CD14-positive monocyte (primary cell): ENCODE measurements at regions not wholly inside any gene's neighbourhood (a gene's known extent, or its start where the extent isn't known, plus 50 kb on each side); places are given as distances from the start of the nearest gene placed in this dataset.

Source experiments
- DNase-seq, 3 donors: peaks; one replicate each; pipeline ENCODE4 v3.0.0-alpha.2; 2011 to 2022
- H2AFZ ChIP-seq: 2 replicates; pipeline ENCODE4 v1.6.0; 2012; ENCODE audit warnings: mild to moderate bottlenecking, low read depth, low read length, inconsistent platforms; ENCODE audit not compliant: insufficient read depth, poor library complexity, severe bottlenecking
- H3K27ac ChIP-seq, 2 donors: 1 replicate in 1 of 2; 2 replicates in 1 of 2; pipeline ENCODE4 v1.5.1; 2012 to 2013; ENCODE audit warnings: low read length in 2 of 2, control low read depth in 1 of 2, inconsistent platforms in 1 of 2, low read depth in 1 of 2, mild to moderate bottlenecking in 1 of 2
- H3K27me3 ChIP-seq, 2 donors: one replicate each; pipeline versions ENCODE4 v1.6.0 to v1.6.1; 2011 to 2013; ENCODE audit warnings: low read length in 2 of 2; ENCODE audit not compliant: control insufficient read depth in 2 of 2, insufficient read depth in 2 of 2
- H3K36me3 ChIP-seq, 2 donors: replicated peaks in 1 of 2; 1 replicate in 1 of 2; 2 replicates in 1 of 2; pipeline versions ENCODE4 v1.5.1 to v1.6.1; 2012 to 2013; ENCODE audit warnings: low read length in 2 of 2, control low read depth in 1 of 2, inconsistent platforms in 1 of 2, mild to moderate bottlenecking in 1 of 2; ENCODE audit not compliant: insufficient read depth in 2 of 2, control insufficient read depth in 1 of 2
- H3K4me1 ChIP-seq, 2 donors: 1 replicate in 1 of 2; 2 replicates in 1 of 2; pipeline versions ENCODE4 v1.5.1 to v1.6.1; 2012 to 2013; ENCODE audit warnings: low read length in 2 of 2, control low read depth in 1 of 2, inconsistent platforms in 1 of 2, mild to moderate bottlenecking in 1 of 2, moderate library complexity in 1 of 2; ENCODE audit not compliant: insufficient read depth in 2 of 2, control insufficient read depth in 1 of 2
- H3K4me2 ChIP-seq: replicated peaks from 2 replicates; pipeline ENCODE3; 2012; ENCODE audit warnings: low read length, moderate library complexity, mild to moderate bottlenecking; ENCODE audit not compliant: poor library complexity, severe bottlenecking; ENCODE audit errors: extremely low read depth
- H3K4me3 ChIP-seq, 3 experiments: fragments of 200-600 bp in 1 of 3; sonication (generic) in 1 of 3; replicated peaks in 1 of 3; 1 replicate in 2 of 3; 2 replicates in 1 of 3; pipeline ENCODE4 v1.5.1; 2011 to 2013; ENCODE audit warnings: low read length in 3 of 3, mild to moderate bottlenecking in 3 of 3, control low read depth in 2 of 3, low read depth in 2 of 3, inconsistent platforms in 1 of 3, moderate library complexity in 1 of 3
- H3K79me2 ChIP-seq: 2 replicates; pipeline ENCODE4 v1.6.0; 2012; ENCODE audit warnings: mild to moderate bottlenecking, control low read depth, inconsistent platforms, low read length, moderate library complexity; ENCODE audit not compliant: insufficient read depth
- H3K9ac ChIP-seq: 2 replicates; pipeline ENCODE4 v1.6.0; 2017; ENCODE audit warnings: low read length, mild to moderate bottlenecking; ENCODE audit not compliant: insufficient read depth, poor library complexity, severe bottlenecking
- H3K9me3 ChIP-seq, 2 donors: replicated peaks in 1 of 2; 1 replicate in 1 of 2; 2 replicates in 1 of 2; pipeline versions ENCODE4 v1.5.1 to v1.6.1; 2012 to 2013; ENCODE audit warnings: low read length in 2 of 2, control low read depth in 1 of 2; ENCODE audit not compliant: control insufficient read depth in 1 of 2, insufficient read depth in 1 of 2
- H4K20me1 ChIP-seq: 2 replicates; pipeline ENCODE4 v1.6.0; 2012; ENCODE audit warnings: mild to moderate bottlenecking, low read length, control low read depth, moderate library complexity; ENCODE audit not compliant: insufficient read depth
- H3K27ac Mint-ChIP-seq, 7 donors: one replicate each; pipeline ENCODE4 v1.8.0; 2020; ENCODE audit warnings: mild to moderate bottlenecking in 7 of 7, mixed read lengths in 7 of 7, moderate library complexity in 6 of 7, inconsistent platforms in 2 of 7
- H3K27me3 Mint-ChIP-seq, 3 donors: one replicate each; pipeline ENCODE4 v1.8.0; 2021 to 2022; ENCODE audit warnings: low read depth in 3 of 3, mild to moderate bottlenecking in 3 of 3, mixed read lengths in 3 of 3, moderate library complexity in 3 of 3, inconsistent platforms in 1 of 3
- H3K36me3 Mint-ChIP-seq, 2 donors: one replicate each; pipeline ENCODE4 v1.8.0; 2020; ENCODE audit warnings: mixed read lengths in 2 of 2, inconsistent platforms in 1 of 2, mild to moderate bottlenecking in 1 of 2
- H3K4me1 Mint-ChIP-seq: one replicate; pipeline ENCODE4 v1.8.0; 2020; ENCODE audit warnings: mild to moderate bottlenecking, mixed read lengths
- H3K4me3 Mint-ChIP-seq, 2 donors: one replicate each; pipeline ENCODE4 v1.8.0; 2020; ENCODE audit warnings: mild to moderate bottlenecking in 2 of 2, mixed read lengths in 2 of 2, moderate library complexity in 1 of 2
- H3K9me3 Mint-ChIP-seq, 7 donors: one replicate each; pipeline ENCODE4 v1.8.0; 2020 to 2022; ENCODE audit warnings: mixed read lengths in 7 of 7, mild to moderate bottlenecking in 6 of 7, moderate library complexity in 6 of 7, inconsistent platforms in 2 of 7
- CTCF ChIP-seq: fragments of 200-600 bp; IDR thresholded peaks from one replicate; pipeline ENCODE4 v1.8.0; 2022; ENCODE audit warnings: antibody characterized with exemption, mild to moderate bottlenecking
- WGBS: methylation state at CpG from one replicate; pipeline ENCODE4 v1.1.5; 2013; ENCODE audit warnings: missing lambda C conversion rate; ENCODE audit not compliant: insufficient coverage; 5-methylcytosine and 5-hydroxymethylcytosine counted together
- intact Hi-C, 2 donors: fragments of 100-400 bp; cut with micrococcal nuclease; formaldehyde crosslinking; loops; one replicate each; pipeline versions ENCODE4 v1.15.0 to v1.15.1; 2023

DNA sequence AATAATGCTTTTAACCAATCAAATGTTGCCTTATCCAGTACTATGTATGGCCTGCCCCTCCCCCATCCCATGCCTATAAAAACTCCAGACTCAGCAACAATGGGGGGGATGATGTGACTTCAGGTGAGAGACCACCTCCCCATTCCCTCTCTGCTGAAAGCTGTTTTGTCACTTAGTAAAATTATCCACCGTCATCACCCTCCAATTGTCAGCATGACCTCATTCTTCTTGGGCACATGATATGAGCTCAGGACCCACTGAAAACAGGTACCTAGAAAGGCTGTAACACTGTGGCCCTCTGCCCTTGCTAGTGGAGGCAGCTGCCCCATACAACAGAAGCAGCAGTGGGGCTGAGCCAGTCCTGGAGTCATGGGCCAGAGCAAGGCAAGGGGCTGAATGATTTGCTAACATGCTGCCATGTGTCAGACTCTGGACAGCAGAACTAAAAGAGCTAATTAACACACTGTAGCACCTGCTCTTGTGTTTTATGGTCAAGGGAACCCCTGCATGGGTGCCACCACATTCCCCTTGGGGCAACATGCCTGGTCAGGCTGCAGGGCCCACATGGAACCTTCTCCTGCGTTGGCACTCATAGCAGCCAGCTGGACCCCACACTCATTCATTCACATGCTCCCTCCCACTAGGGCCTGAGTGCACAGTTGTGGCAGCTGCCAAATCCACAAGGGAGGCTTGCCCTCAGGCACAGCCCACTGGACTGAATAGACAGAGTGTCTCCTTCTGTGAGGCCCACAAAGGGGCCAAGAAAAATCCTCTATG, 722.2 kb upstream of the PCDH20 start:
- no peak overlapping the region for H3K9ac ChIP-seq
- no peak overlapping the region for H3K27ac ChIP-seq
- no peak for DNase-seq
- no peaks in the 10 kb centered on the region for H3K36me3 ChIP-seq
- WGBS: 100% methylated on average over 1 of the region's 2 CpGs
- Mint-ChIP-seq H3K27ac (no peak overlapping the region), H3K4me1 (no peaks in the 10 kb centered on the region), H3K27me3 (no peaks in the 10 kb centered on the region), H3K9me3 (peaks cover 3 to 13% (median 8%) of the 10 kb centered on the region in 7 donors), H3K36me3 (no peaks in the 10 kb centered on the region), H3K4me3 (no peak overlapping the region)
- H3K27me3 ChIP-seq: no peaks in the 10 kb centered on the region
- no peaks in the 10 kb centered on the region for H3K79me2 ChIP-seq
- intact Hi-C loops: no loop called here
- no peak for TF ChIP-seq CTCF
- H3K9me3 ChIP-seq: peaks cover 8 to 9% of the 10 kb centered on the region in 2 donors
- H3K4me3 ChIP-seq: no peak overlapping the region
- H2AFZ ChIP-seq: no peak overlapping the region
- no peak overlapping the region for H3K4me2 ChIP-seq
- H3K4me1 ChIP-seq: no peaks in the 10 kb centered on the region
- H4K20me1 ChIP-seq: no peaks in the 10 kb centered on the region

- Histone ChIP-seq H3K9me3 (no peaks in the 10 kb centered on the region), H3K4me3 (no peak overlapping the region), H3K79me2 (no peaks in the 10 kb centered on the region), H3K36me3 (no peaks in the 10 kb centered on the region), H3K4me2 (no peak overlapping the region), H3K27me3 (no peaks in the 10 kb centered on the region), H3K4me1 (no peaks in the 10 kb centered on the region), H3K27ac (no peak overlapping the region), H3K9ac (no peak overlapping the region), H4K20me1 (no peaks in the 10 kb centered on the region), H2AFZ (no peak overlapping the region)
- Mint-ChIP-seq H3K4me1 (no peaks in the 10 kb centered on the region), H3K9me3 (peaks cover 0 to 5% (median 2%) of the 10 kb centered on the region in 7 donors), H3K36me3 (no peaks in the 10 kb centered on the region), H3K27ac (no peak overlapping the region), H3K4me3 (no peak overlapping the region), H3K27me3 (no peaks in the 10 kb centered on the region)
- intact Hi-C loops: no loop called here
- 82% methylated on average over 1 of the region's 1 CpG for WGBS
- no peak for DNase-seq
- no peak for TF ChIP-seq CTCF
These were observed 716.0 kb upstream of the PCDH20 start for GRCh38 chr13:62131604-62132003.
